ENCODE measurements at regions not wholly inside any gene's neighbourhood (a gene's known extent, or its start where the extent isn't known, plus 50 kb on each side); places are given as distances from the start of the nearest gene placed in this dataset.

DNA sequence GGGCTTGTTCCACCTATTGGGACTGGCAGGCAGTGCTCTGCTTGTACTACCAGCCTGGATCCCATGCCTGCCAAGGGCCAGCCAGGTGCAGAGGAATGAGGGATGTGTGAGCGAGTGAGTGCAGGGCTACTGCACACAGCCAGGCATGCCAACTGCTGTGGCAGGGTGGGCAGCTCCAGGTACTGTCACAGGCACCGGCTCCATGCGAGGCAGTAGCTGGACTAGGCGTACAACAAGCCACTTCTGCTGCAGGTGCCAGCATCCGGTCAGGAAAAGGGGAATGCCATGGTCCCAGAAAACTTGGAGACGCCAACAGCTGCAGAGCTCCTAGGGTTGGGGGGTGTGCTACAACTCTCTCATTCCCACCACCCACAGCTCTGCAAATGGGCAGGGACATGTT lies 1356.7 kb downstream of the SI start:
- Histone ChIP-seq H3K4me3 (replicated peaks in 1 of 3; ENCODE audit: insufficient read depth in 1 of 3, low read depth in 1 of 3, low read length in 3 of 3) (no peak overlapping the region), H3K27me3 (ENCODE audit: control insufficient read depth in 2 of 2, insufficient read depth in 2 of 2, low read length in 2 of 2) (no peaks in the 10 kb centered on the region), H4K20me1 (replicated peaks; ENCODE audit: control insufficient read depth, extremely low read depth, insufficient read depth, low read length) (no peaks in the 10 kb centered on the region), H3K9me1 (replicated peaks; ENCODE audit: control insufficient read depth, extremely low read depth, insufficient read depth, low read length) (no peaks in the 10 kb centered on the region), H3K9ac (replicated peaks; ENCODE audit: extremely low read depth, insufficient read depth, low read length) (no peak overlapping the region), H3K9me3 (replicated peaks; ENCODE audit: control insufficient read depth, insufficient read depth, low read length) (peaks cover 2% of the 10 kb centered on the region), H2AFZ (ENCODE audit: low read depth, low read length) (no peak overlapping the region), H3K4me1 (ENCODE audit: control insufficient read depth, extremely low read depth, insufficient read depth, low read length) (no peaks in the 10 kb centered on the region), H3K4me2 (ENCODE audit: insufficient read depth, low read length) (no peak overlapping the region), H3K36me3 (ENCODE audit: control insufficient read depth in 2 of 2, extremely low read depth in 1 of 2, insufficient read depth in 2 of 2, low read length in 2 of 2) (no peaks in the 10 kb centered on the region), H3K27ac (ENCODE audit: insufficient read depth, low read depth, low read length) (no peak overlapping the region), H3K79me2 (ENCODE audit: control insufficient read depth, insufficient read depth, low read length) (no peaks in the 10 kb centered on the region)
- ChIA-PET POLR2A (no interaction called here), CTCF (no interaction called here)
- TF ChIP-seq MAX (IDR thresholded peaks at IDR 0.05; ENCODE audit: insufficient read depth, insufficient read length) (no peak), MYC (IDR thresholded peaks at IDR 0.05; ENCODE audit: low read depth, low read length) (no peak), POLR2AphosphoS5 (IDR thresholded peaks at IDR 0.05; ENCODE audit: insufficient read depth, low read depth, low read length) (no peak), POLR2A (IDR thresholded peaks at IDR 0.05; ENCODE audit: low read depth, low read length) (no peak), JUN (IDR thresholded peaks at IDR 0.05; ENCODE audit: borderline replicate concordance, insufficient read depth, insufficient read length, low read depth) (no peak), EZH2 (IDR thresholded peaks at IDR 0.05; ENCODE audit: borderline replicate concordance, low read depth, low read length, severe bottlenecking) (no peak)
- TF ChIP-seq, protein P1, sequence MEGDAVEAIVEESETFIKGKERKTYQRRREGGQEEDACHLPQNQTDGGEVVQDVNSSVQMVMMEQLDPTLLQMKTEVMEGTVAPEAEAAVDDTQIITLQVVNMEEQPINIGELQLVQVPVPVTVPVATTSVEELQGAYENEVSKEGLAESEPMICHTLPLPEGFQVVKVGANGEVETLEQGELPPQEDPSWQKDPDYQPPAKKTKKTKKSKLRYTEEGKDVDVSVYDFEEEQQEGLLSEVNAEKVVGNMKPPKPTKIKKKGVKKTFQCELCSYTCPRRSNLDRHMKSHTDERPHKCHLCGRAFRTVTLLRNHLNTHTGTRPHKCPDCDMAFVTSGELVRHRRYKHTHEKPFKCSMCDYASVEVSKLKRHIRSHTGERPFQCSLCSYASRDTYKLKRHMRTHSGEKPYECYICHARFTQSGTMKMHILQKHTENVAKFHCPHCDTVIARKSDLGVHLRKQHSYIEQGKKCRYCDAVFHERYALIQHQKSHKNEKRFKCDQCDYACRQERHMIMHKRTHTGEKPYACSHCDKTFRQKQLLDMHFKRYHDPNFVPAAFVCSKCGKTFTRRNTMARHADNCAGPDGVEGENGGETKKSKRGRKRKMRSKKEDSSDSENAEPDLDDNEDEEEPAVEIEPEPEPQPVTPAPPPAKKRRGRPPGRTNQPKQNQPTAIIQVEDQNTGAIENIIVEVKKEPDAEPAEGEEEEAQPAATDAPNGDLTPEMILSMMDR (IDR thresholded peaks at IDR 0.05; ENCODE audit: extremely low read depth in 1 of 2, insufficient read depth in 1 of 2, low read depth in 1 of 2, low read length in 2 of 2) = no peak
- no peak for DNase-seq (ENCODE audit: low read depth, low spot score)
- intact Hi-C loops (cut with micrococcal nuclease) = no loop called here
- no TSS peak for BruUV-seq (replicated peaks)
- dilution Hi-C loops (cut with MboI; ENCODE audit: extremely low pct_ligation_motif_present, low sequenced_read_pairs) = no loop called here
- FAIRE-seq = no peak

GRCh38 chr3:163717377-163717776 lies 1360.9 kb downstream of the SI start:
- Histone ChIP-seq H3K4me3 (replicated peaks in 1 of 3; ENCODE audit: insufficient read depth in 1 of 3, low read depth in 1 of 3, low read length in 3 of 3) (no peak overlapping the region), H2AFZ (ENCODE audit: low read depth, low read length) (no peak overlapping the region), H3K79me2 (ENCODE audit: control insufficient read depth, insufficient read depth, low read length) (no peaks in the 10 kb centered on the region), H3K36me3 (ENCODE audit: control insufficient read depth in 2 of 2, extremely low read depth in 1 of 2, insufficient read depth in 2 of 2, low read length in 2 of 2) (no peaks in the 10 kb centered on the region), H4K20me1 (replicated peaks; ENCODE audit: control insufficient read depth, extremely low read depth, insufficient read depth, low read length) (no peaks in the 10 kb centered on the region), H3K4me2 (ENCODE audit: insufficient read depth, low read length) (no peak overlapping the region), H3K9ac (replicated peaks; ENCODE audit: extremely low read depth, insufficient read depth, low read length) (no peak overlapping the region), H3K4me1 (ENCODE audit: control insufficient read depth, extremely low read depth, insufficient read depth, low read length) (no peaks in the 10 kb centered on the region), H3K9me3 (replicated peaks; ENCODE audit: control insufficient read depth, insufficient read depth, low read length) (peaks cover 2% of the 10 kb centered on the region), H3K27me3 (ENCODE audit: control insufficient read depth in 2 of 2, insufficient read depth in 2 of 2, low read length in 2 of 2) (no peaks in the 10 kb centered on the region), H3K27ac (ENCODE audit: insufficient read depth, low read depth, low read length) (no peak overlapping the region), H3K9me1 (replicated peaks; ENCODE audit: control insufficient read depth, extremely low read depth, insufficient read depth, low read length) (no peaks in the 10 kb centered on the region)
- intact Hi-C loops (cut with micrococcal nuclease) = no loop called here
- DNase-seq (ENCODE audit: low read depth, low spot score) (no peak), FAIRE-seq (no peak)
- CTCF ChIA-PET = no interaction called here
- BruUV-seq (replicated peaks) = no TSS peak
- dilution Hi-C loops (cut with MboI; ENCODE audit: extremely low pct_ligation_motif_present, low sequenced_read_pairs) = no loop called here
- POLR2A ChIA-PET = no interaction called here
- TF ChIP-seq EZH2 (IDR thresholded peaks at IDR 0.05; ENCODE audit: borderline replicate concordance, low read depth, low read length, severe bottlenecking) = no peak
- TF ChIP-seq GATA2 (IDR thresholded peaks at IDR 0.05; ENCODE audit: insufficient read depth, insufficient read length, low read depth, low read length) = no peak
- no peak for TF ChIP-seq MAX (IDR thresholded peaks at IDR 0.05; ENCODE audit: insufficient read depth, insufficient read length)
- TF ChIP-seq, protein P1 (IDR thresholded peaks at IDR 0.05; ENCODE audit: extremely low read depth in 1 of 2, insufficient read depth in 1 of 2, low read depth in 1 of 2, low read length in 2 of 2) = no peak
- TF ChIP-seq POLR2A (IDR thresholded peaks at IDR 0.05; ENCODE audit: low read depth, low read length) = no peak
- no peak for TF ChIP-seq JUN (IDR thresholded peaks at IDR 0.05; ENCODE audit: borderline replicate concordance, insufficient read depth, insufficient read length, low read depth)
- no peak for TF ChIP-seq MYC (IDR thresholded peaks at IDR 0.05; ENCODE audit: low read depth, low read length)
- TF ChIP-seq POLR2AphosphoS5 (IDR thresholded peaks at IDR 0.05; ENCODE audit: insufficient read depth, low read depth, low read length) = no peak
- no peak for TF ChIP-seq FOS (IDR thresholded peaks at IDR 0.05; ENCODE audit: borderline replicate concordance, insufficient read depth, low read length)

Data from endothelial cell of umbilical vein (primary cell).